ENCODE measurements at regions not wholly inside any gene's neighbourhood (a gene's known extent, or its start where the extent isn't known, plus 50 kb on each side); places are given as distances from the start of the nearest gene placed in this dataset.
"Not testable (repeated sequence)": the region's sequence is repeated elsewhere in the genome, so short reads cannot be mapped to it uniquely, and the experiment has no call there.

DNA sequence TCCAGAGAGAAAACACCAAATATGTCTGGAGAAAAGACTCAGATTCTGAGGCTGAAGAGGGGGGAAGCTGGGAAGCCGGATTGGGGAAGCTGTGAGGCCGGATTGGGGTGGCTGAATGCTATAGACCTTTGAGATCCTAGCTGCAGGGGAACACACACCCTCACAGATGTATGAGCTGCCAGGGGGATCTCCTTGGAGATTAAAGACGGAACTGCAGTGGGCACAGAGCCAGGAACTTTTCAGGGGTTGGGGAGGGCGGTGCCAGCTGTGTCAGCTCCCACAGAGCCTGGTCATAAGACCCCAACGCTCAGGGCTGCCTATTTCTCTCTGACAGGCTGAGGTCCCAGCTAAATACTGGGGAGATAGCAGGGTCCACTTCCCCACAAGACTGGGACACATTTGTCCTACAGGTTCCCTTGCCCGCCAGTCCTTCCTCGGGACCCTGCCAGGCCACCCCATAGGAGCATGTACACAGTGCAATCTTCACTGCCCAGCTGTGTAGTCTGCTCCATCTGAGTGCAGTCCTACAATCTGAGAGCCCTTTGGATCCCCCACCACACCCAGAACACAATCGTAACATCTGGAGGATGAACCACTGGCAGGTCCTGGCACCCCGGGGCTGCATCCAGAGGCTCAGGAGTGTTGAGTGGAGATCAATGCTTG lies 1893.9 kb downstream of the PCDH9 start:
- ATAC-seq (ENCODE audit: poor library complexity), result no peak
- no peak for DNase-seq
- intact Hi-C loops (cut with DNase I), result no loop called here

DNA sequence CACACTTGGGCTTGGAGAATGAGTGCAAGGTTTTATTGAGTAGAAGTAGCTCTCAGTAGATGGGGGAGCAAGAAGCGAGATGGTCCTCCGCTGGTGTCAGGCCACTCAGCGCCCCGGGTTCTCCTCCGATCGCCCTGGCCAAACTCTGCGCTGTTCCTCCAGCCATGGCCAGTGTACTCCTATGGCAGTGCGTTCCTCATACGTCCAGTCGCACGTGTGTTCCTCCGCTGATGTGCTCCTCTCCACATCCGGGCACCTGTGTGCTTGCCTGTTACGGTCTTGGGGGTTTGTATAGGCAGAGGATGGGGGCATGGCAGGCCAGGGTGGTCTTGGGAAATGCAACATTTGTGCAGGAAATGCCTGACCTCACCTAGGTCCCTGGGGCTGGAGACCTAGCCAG lies 1899.4 kb downstream of the PCDH9 start:
- intact Hi-C loops (cut with DNase I), result no loop called here
- DNase-seq, result peak; percentile 21
- ATAC-seq (ENCODE audit: poor library complexity), result no peak

DNA sequence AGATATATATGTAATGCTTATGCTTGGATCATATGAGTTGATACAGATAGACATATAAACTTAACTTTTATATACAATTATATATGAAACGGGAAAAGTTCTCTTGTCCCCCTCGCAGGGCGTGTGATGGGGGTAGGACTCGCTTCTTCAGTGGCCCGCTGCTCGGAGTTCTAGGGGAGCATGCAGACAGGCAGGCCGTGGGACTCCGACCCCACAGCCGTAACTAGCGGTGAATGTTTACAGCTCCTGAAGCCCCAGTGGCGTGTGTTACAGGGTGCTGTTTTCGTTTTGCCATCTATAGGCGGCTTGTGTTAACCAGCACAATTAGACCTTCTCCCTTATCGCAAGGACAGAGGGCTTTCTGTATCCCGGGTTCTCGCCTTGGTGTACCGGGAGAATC lies 1899.8 kb downstream of the PCDH9 start:
- ATAC-seq (ENCODE audit: poor library complexity), result no peak
- DNase-seq, result no peak
- intact Hi-C loops (cut with DNase I), result no loop called here

DNA sequence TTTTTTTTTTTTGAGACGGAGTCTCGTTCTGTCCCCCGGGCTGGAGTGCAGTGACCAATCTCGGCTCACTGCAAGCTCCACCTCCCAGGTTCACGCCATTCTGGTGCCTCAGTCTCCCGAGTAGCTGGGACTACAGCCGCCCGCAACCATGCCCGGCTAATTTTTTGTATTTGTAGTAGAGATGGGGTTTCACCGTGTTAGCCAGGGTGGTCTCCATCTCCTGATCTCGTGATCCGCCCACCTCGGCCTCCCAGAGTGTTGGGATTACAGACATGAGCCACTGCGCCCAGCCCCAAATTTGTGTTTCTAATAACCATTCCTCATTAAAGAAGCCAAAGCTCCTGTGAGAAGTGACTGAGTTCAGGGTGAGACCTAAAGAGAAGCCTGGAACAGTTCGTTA lies 1906.9 kb downstream of the PCDH9 start:
- ATAC-seq (ENCODE audit: poor library complexity); intact Hi-C loops (cut with DNase I); DNase-seq: not testable (repeated sequence)

DNA sequence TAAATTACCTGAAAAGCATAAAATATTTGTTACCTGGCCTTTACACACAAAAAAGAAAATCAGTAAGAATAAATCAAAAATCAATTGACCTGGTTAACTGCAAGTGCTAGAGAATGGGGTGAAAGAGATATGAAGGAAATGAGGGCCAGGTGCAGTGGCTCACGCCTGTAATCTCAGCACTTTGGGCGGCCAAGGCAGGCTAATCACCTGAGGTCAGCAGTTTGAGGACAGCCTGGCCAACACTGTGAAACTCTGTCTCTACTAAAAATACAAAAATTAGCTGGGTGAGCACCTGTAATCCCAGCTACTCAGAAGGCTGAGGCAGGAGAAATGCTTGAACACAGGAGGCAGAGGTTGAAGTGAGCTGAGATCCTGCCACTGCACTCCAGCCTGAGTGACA lies 1908.7 kb downstream of the PCDH9 start:
- DNase-seq; intact Hi-C loops (cut with DNase I); ATAC-seq (ENCODE audit: poor library complexity): not testable (repeated sequence)

DNA sequence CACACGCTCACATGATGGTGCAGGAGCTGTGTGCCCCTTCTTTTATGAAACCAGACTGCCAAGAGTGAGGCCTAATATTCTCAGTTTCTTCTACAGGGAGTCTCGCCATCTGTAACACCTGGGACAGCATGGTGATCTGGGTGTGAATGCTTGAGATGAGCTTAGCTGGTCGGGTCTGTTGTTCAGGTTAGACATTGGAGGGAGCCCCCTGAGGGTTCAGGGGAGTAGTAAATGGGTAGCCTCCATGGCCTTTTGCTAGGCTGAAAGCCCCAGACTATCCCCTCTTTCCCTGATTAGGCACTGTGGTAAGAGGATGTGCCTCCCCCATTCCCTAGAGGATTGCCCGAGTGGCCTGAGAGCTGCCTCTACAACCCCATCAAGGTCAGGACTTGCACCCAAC lies 1916.1 kb downstream of the PCDH9 start:
- ATAC-seq (ENCODE audit: poor library complexity) (no peak), DNase-seq (no peak)
- intact Hi-C loops (cut with DNase I), result no loop called here

DNA sequence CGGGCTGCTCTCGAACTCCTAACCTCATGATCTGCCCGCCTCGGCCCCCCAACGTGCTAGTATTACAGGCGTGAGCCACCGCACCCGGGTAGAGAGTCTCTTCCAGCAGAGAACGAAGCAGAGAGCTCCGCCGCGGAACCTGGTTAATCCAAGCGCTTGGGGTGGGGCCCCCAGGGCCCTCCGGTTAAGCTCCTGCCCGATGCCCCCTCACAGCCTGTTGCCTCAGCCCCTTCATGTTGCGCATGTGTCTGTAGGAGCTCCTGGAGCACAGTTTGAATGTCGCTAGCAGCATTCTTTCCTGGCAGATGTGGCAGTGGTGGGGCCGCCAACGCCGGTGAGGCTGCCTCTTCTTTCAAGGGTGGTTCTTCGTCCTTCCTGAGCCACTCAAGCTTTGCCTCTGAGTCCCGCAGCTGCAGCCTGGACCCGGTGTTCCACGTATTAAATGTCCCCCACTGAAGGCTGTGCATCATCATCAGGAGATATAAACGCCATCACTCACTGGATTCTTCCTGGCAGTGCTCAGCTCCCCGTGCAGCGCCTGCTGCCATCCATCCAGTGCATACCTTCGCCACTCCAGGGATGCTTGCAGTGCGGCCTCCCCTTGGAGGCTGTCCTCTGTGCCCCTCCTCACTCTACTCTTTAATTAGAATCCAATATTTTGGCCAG lies 1919.3 kb downstream of the PCDH9 start:
- DNase-seq (no peak), ATAC-seq (ENCODE audit: poor library complexity) (no peak)
- intact Hi-C loops (cut with DNase I), result no loop called here

DNA sequence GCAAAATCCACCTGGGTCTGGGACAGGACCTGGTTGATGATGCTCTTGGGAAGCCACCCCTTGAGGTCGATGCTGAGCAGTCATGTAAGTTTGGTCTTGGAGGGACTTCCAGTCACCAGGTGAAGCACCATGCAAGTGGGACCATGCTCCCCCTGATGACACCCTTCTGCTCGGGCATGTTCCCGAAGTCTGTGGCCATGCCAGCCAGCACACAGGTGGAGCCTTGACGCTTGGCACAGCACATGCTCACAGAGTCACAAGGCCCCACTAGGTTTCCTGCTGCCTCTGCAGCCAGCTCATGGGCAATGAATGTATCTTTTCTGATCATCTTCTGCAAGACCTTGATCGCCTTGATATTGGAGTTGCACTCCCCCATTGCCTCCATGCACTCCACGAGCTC lies 1920.2 kb downstream of the PCDH9 start:
- intact Hi-C loops (cut with DNase I), result no loop called here
- no peak for DNase-seq
- ATAC-seq (ENCODE audit: poor library complexity), result no peak

DNA sequence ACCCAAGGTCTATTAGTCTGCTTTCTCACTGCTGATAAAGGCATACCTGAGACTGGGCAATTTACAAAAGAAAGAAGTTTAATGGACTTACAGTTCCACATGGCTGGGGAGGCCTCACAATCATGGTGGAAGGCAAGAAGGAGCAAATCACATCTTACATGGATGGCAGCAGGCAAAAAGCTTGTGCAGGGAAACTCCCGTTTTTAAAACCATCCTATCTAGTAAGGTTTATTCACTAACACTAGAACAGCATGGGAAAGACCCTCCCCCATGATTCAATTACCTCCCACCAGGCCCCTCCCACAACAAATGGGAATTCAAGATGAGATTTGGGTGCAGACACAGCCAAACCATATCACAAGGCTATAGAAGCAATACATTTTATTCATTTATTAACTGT lies 1921.4 kb downstream of the PCDH9 start:
- ATAC-seq (ENCODE audit: poor library complexity); intact Hi-C loops (cut with DNase I); DNase-seq: not testable (repeated sequence)

DNA sequence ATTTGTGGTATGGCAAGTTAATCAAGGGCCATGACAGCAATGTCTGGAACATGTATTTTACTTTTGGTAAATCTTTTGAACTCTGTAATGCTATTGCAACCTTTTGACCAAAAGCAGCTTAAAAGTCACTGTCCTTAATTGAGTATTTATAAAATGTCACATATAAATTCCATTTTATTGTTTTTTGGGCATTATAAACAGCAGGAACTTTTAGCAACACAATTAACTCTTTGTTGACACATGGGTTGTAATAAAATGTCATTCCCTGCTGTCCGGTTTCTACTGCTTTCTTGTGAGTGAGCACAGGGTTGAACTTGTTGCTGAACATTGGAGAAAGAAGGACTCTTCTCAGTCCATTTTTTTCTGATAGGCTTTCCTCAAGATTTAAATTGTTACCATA lies 1923.1 kb downstream of the PCDH9 start:
- intact Hi-C loops (cut with DNase I), result no loop called here
- no peak for DNase-seq
- ATAC-seq (ENCODE audit: poor library complexity), result no peak

DNA sequence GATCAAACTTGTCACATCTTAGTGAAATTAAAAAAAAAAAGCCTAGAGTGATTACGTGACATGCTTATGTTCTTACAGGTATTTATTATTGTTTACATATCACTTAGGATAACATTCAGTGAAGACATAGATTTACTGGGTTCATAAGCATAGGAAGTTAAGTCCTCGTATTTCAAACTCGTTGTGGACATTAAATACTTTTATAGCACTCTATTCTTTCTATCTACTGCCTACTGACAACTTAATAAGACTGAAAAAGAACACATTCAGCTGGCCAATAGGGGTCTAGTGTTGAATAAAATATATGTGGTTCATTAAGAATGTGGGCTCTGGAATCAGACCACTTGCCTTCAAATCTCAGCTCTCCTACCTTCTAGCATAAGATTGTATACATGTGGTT lies 1927.4 kb downstream of the PCDH9 start:
- no peak for ATAC-seq (ENCODE audit: poor library complexity)
- intact Hi-C loops (cut with DNase I), result no loop called here
- DNase-seq, result no peak

DNA sequence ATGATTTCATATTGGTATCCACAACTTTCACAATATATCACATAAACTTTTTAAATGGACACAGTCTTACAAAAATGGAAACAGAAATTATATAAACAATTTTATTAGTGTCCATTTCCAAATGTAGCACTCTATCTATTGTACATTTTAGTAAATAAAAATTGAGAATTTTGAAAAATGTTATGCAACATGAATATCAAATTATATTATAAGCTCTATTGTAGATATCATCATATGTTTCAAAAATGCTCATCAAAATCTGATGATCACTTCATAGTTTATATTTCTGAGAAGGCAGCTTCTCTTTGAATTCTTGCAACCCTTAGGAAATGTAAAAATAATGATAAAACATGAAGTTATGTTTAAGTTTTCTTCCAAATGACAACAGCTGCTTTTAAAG lies 1928.6 kb downstream of the PCDH9 start:
- DNase-seq (no peak), ATAC-seq (ENCODE audit: poor library complexity) (no peak)
- intact Hi-C loops (cut with DNase I), result no loop called here

DNA sequence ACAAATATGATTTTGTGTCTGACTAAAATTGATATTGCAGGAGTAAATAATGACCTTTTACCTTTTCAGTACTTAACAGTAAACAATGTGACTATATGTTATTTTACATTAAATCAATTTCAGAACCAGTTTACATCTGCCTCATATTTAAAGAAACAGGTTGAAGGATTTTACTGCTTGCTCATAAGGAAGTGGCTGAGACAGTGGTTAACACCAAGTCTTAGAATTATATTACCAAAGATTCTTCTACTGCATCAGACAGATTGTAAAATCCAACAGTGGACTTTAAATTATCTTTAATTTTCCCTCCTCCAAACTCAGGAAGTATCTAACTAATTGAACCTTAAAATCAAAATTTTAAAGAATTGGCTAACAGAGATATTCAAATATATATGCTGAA lies 1929.9 kb downstream of the PCDH9 start:
- ATAC-seq (ENCODE audit: poor library complexity) (no peak), DNase-seq (no peak)
- intact Hi-C loops (cut with DNase I), result no loop called here

DNA sequence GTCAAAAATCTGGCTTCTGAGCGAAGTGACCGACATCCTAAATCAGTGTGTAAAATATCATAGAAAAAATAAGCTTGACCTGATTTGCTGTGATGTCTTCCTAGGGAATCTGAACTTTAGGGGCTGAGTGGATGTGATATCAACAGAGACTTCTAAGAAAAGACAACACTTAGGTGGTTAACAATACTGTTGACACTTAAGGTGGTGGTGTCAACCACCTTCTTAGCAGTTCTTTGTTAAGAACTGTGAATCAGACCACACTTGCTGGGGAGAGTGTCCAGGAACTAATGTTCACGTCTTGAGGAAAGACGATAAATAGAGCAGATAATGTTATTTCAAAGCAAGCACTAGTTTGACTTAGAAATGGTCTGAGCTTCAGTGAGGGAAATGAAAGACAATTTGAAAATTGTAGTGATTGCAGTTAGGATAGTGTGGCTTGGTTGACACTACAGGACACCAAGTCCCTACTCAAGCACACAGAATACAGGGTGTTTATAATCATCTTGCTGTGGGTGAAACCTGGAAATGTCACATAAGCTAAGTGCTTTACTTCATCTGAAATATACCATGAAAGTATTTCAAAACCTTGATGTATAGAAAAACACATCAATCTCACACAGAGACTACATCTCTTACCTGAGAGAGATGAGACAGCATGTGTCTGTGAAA lies 1936.5 kb downstream of the PCDH9 start:
- intact Hi-C loops (cut with DNase I), result no loop called here
- no peak for ATAC-seq (ENCODE audit: poor library complexity)
- DNase-seq, result no peak

DNA sequence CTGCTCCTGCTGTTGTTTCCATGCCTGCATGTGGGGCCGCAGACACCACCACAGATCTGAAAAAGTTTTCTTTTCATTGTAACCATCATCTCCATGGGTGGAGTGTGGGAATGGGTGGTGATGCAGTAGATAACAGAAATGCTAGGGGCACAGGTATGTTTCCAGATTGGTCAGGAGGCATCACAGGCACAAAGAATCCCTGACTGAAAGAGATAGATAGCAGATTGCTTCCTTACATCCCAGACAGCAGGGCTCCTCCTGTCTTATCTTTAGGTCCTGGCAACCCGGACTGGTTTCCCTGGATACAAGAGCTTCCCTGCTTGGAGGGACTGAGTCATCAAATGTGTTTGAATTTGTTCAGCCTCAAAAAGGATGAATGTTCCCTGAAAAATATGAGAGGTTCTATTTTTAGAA lies 1937.6 kb downstream of the PCDH9 start:
- no peak for DNase-seq
- intact Hi-C loops (cut with DNase I), result no loop called here
- no peak for ATAC-seq (ENCODE audit: poor library complexity)

DNA sequence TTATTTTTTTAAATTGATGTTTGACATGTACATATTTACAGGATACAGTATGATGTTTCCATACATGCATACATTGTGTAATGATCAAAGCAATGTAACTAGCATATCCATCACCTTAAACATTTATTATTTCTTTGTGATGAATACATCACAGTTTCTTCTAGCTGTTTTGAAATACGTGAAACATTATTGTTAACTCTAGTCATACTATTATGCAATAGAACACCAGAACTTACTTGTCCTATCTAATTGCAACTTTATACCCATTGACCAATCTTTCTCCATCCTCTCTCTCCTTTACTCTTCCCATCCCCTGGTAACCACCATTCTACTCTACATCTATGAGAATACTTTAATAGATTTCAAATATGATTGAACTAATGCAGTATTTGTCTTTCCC lies 1942.7 kb downstream of the PCDH9 start:
- DNase-seq, result no peak
- ATAC-seq (ENCODE audit: poor library complexity), result no peak
- intact Hi-C loops (cut with DNase I), result no loop called here

DNA sequence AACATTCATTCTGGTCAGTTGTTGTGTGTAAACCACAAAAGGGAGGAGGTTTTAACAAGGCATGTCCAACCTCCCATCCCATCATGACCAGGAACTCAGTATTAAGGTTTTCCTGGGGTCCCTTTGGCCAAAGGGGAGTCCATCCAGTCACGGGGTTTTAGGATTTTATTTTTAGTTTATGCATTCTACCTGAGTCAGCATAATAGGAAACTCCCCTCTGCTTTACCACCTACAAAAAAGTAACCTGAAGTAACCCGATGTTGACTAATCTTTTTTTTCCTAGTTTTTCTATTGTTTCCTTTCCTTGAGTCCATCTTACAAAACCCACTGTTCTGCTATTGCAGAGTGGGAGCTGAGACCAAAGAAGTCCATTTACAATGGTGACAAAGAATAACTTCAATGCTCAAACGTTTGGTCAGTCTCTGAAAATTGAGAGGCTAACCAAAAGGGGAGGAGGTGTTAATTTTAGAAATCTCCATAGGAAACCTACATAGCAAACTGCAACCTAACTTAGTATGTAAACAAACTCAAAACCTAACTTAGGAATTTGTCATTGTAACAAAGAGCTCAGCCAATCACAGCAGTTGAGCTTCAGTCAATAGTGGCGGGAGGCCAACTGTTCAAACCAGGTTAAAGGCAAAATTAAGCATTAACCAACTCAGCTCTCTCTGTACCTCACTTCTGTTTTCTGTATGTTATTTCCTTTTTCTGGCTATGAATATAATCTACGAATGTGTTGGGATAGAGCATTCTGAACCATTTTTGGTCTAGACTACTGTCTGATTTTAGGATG lies 1954.1 kb downstream of the PCDH9 start:
- DNase-seq (no peak), ATAC-seq (ENCODE audit: poor library complexity) (no peak)
- intact Hi-C loops (cut with DNase I), result no loop called here

DNA sequence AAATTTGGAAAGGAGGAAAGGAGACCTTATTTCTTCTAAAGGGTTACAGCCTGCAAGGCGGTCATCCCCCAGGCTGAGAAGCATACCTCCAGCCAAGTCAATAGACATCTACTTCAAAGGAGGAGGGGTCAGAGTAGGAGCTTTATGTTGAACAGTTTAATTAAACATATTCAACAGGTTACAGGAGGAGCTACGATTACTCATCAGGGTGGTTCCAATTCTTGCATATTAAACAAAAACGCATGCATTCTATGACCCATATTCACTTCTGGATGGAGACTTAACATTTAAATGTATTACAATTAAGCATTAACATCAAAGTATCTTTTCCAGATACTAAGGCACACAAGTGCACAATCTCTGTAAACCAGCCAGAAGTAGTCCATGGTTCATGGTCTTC lies 1955.0 kb downstream of the PCDH9 start:
- DNase-seq (no peak), ATAC-seq (ENCODE audit: poor library complexity) (no peak)
- intact Hi-C loops (cut with DNase I), result no loop called here

DNA sequence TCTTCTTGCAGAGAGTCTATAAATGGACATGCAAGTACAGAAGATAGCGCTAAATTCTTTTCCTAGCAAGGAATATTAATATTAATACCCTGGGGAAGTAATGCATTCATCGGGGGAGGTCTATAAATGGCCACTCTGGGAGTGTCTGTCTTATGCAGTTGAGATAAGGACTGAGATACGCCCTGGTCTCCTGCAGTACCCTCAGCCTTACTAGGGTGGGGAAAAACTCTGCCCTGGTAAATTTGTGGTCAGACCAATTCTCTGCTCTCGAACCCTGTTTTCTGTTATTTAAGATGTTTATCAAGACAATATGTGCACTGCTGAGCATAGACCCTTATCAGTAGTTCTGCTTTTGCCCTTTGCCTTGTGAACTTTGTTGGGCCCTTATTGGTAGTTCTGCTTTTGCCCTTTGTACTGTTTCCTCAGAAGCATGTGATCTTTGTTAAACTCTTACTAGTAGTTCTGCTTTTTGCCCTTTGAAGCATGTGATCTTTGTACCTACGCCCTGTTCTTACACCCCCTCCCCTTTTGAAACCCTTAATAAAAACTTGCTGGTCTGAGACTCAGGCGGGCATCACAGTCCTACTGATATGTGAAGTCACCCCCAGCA lies 1956.2 kb downstream of the PCDH9 start:
- ATAC-seq (ENCODE audit: poor library complexity); intact Hi-C loops (cut with DNase I); DNase-seq: not testable (repeated sequence)
